HG02571 (cell line): ENCODE measurements at regions not wholly inside any gene's neighbourhood (a gene's known extent, or its start where the extent isn't known, plus 50 kb on each side); places are given as distances from the start of the nearest gene placed in this dataset.

Experiments used
- ATAC-seq: cut with Tn5 transposase; IDR thresholded peaks from one replicate; pipeline ENCODE4 v1.9.1; 2021; ENCODE audit warnings: mild to moderate bottlenecking, moderate library complexity; ENCODE audit not compliant: unreplicated experiment

DNA sequence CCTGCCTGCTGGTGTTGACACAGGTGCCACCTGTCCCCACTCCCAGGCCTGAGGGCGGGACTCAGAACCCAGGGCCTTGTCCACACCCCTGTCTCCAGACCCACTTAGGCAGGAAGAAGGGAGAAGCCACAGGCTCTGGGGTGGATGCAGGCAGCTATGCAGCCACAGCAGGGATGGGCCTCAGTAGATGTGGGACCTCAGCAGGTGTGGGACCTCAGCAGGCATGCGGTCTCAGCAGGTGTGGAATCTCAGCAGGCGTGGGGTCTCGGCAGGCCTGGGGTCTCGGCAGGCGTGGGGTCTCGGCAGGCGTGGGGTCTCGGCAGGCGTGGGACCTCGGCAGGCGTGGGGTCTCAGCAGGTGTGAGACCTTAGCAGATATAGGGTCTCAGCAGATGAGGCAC lies 118.0 kb upstream of the PITRM1 start:
- no peak for ATAC-seq

DNA sequence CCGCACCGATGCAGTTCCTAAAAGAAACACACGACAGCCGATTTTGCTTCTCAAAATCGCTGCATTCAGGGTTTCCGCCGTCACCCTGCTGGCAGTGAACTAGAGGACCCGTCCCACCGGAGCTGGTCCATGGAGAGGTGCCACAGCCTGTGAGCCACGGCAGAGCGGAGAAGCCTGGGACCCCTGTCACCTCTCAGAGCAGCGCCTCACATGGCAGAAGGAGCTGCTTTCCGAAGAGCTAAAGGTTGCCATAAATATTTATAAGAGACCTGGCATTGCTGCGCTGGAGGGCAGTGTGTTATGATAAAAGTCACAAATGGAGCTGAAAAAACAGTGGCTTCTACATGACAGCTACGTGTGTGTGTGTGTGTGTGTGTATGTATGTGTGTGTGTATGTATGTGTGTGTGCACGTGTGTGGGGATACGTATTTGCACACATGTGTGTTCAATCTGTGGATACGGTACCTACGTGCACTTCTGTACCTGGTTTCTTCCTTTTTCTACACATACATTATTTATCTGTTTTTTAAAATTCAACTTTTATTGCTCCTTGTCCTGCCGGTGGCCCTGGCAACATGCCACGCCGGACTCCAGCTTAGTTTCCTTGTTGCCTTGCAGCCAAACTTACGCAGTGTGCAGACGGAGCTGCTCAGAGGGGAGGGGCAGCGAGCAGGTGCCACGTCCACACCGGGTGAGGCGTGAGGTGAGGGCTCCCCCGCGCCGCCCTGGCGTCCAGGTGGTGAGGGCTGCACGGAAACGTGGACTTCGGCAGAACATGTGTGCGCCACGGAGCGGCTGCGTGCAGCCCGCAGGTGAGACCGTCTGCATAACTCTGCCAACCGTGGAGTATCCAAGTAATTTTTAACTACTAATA lies 115.2 kb upstream of the PITRM1 start:
- no peak for ATAC-seq

DNA sequence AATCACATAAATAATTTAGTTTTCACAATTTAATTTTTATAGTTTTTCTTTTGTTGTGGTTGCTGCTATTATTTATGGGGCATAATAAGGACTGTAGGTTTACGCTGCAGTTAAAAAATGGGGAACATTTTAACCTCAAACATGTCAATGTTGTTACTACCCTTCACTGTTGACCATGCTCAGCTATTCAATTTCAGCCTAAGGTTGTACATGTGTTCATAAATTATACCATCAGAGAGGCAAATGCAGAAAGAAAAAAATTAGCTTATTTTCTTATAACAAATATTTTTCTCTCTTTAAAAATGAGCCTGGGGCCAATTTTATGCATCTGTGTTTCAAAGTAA lies 110.1 kb upstream of the PITRM1 start:
- ATAC-seq = no peak

DNA sequence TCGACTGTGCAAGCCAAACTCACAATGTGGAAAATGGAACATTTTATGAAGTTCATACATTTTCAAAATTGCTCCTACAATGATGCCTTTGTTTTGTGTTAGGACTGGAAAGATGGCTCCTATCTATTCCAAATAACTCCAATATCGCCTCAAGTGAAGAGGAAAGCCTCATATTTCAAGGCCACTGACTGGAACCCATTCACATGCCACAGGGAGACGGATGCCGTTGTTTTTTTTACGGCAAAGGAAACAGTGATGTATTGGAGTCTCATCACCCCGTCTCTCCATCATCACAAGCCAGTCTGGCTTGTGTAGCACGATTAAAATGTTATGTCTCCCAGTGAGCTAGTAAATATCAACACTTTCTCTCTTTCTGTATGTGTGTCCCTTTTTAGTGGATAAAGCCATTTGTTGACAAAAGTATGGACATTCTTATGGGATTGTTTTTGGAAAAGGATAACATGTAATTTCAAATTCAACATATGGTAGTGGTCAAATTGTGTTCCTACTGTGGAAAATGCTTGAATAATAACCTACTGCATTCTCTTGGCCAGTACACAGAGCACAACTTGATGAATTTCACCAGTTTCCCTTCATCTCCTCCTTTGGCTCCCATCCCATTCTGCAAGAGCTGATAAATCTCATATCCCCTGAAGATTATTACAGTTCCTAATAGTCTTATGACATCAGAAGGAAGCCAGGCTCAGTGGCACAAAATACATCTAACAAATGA lies 109.5 kb upstream of the PITRM1 start:
- no peak for ATAC-seq

- ATAC-seq = no peak
These were observed 106.2 kb upstream of the PITRM1 start for GRCh38 chr10:3278771-3279170.

DNA sequence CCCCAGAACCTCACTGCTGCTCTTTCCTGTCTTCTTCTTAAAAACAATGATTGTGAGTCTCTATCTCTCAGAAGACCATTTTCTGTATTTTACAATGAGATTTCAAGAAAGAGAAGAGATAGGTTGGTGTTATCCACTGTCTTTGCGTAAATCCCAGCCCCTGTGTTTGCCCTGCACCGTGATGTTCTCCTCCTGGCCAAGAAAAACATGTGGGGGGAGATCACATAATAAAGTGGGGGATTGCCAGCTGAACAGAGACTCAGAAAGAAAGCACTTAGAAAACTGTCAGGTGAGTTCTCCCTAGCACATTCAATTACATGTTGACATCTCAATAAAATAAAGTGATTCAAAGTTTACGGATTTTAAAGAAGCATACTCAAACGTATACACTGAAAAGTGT lies 105.0 kb upstream of the PITRM1 start:
- ATAC-seq = no peak

- no peak for ATAC-seq
These were observed 101.8 kb upstream of the PITRM1 start for GRCh38 chr10:3274414-3274813.

DNA sequence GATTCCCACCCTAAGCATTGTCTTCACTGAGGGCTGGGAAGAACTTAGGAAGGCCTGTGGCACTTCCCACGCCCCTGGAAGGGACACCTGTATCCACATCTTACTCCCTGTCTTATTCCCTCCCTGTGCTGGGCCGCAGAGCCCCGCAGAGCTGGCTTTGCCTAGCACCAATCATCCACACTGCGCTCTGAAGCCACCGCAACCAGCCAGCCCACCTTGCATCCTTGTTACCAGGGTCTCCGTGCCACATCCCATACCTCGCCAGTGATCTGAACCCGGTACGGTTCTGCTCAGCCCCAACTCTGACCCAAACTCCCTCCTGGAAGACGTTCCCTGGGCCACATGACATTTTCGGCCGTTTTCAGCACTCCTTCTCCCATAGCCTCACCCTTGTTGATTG lies 101.4 kb upstream of the PITRM1 start:
- no peak for ATAC-seq

GRCh38 chr10:3272300-3272699 lies 99.7 kb upstream of the PITRM1 start:
- no peak for ATAC-seq

DNA sequence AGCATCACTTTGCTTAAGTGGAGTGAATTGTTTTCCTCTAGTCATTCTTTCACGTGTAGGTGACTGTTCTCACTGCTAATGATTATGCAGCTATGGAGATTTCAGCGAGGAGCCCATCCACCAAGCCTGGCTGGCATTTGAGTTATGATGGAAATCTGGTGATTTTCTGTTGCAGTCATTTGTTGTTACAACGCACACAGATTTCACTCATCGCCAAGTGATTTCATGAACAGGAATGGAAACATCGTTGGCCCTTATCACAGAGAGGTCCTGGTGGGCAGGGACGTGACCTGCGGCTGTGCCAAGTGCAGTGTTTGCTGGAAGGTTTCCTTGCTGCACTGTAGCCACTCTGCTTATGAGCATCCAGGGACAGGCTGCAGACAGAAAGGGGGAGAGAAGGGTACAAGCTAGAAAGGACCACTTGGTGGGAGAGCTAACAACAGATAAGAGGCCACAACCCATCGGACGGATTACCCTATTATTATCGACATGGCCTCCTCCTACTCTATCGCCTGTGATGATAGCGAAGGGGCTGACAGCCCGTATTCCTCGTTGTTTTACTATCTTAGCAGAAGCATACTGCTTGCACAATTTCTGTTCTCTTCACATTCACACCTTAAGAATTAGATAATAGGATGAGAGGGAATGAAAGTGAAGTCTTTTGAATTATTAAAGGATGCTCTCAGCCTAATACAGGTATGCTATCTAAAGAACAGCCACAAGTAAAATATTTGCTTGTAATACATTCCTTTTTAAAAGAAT lies 99.0 kb upstream of the PITRM1 start:
- ATAC-seq = no peak

GRCh38 chr10:3270577-3271316 lies 98.2 kb upstream of the PITRM1 start:
- ATAC-seq = no peak

DNA sequence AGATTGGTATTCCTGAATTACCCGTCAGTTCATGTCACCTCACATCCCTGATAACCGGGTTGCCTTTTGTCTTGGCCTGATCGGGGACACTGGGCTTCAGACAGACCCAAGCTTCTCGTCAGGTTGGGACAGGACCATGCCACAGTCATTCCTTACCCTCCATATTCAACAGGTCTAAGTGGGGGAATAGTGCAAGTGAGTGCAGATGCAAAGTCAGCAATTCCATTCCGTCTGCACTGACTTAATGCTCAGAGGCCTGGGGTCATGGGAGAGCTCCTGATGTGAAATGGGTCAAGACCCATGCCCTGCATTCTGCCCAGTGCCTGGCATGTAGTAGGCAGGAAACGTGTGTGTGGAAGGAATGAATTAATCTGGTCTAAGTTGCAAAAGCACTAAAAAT lies 95.4 kb upstream of the PITRM1 start:
- ATAC-seq = no peak

DNA sequence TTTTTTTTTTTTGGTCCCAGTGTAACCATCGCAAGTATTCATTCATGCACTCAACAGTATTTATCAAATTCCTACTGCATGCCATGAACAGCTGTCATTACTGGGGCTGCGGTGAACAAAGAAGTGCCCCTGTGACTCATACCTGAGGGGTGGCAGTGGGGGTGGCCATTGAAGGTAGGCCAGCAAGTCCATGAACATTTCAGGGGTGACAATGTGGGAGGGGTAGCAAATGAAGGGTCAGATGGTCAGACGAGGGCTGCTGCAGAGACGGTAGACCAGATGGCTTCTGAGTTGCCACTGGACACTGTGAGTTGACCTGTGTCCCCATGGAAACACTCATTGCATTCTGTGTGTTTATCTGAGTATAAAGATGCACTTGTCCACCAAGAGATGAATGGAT lies 92.5 kb upstream of the PITRM1 start:
- no peak for ATAC-seq

GRCh38 chr10:3264161-3264761 lies 91.7 kb upstream of the PITRM1 start:
- ATAC-seq = no peak

GRCh38 chr10:3263747-3264146 lies 91.2 kb upstream of the PITRM1 start:
- ATAC-seq = no peak

- no peak for ATAC-seq
These were observed 90.5 kb upstream of the PITRM1 start for GRCh38 chr10:3263082-3263481.

- no peak for ATAC-seq
These were observed 89.3 kb upstream of the PITRM1 start for GRCh38 chr10:3261921-3262320.

DNA sequence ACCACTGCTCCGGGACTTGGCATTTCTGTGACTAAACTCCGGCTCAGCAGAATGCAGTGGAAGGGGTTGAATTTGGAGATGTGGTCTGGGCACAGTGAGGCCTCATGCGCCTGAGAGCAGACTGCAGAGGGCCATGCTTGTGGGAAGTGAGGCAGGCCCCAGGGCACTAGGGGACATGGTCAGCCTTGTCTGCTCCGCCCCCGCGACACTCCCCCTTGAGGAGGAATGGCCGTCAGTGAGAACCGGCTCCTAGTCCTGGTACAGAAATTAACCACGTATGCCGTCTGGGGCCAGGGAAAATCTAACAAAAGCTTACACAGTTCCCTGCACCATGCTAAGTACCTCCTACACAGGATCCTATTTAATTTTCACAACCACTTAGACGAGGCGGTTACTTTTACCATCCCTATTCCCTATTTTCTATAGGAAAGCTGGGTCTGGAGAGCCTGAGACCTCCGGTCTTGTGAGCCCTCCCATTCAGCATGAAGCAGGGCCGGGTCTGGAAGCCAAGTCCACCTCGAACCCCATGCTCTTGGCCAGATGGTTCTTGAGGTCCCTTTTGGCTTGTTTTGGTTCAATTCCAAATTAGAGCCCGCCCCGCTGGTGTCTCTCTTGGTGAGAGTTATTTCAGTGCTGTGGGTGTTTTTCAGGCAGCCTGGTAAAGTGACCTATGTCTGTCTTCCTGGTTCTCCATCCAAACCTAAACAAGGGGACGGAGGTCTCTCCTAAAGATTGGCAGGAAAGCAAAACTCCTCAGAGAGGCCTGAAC lies 87.7 kb upstream of the PITRM1 start:
- no peak for ATAC-seq

DNA sequence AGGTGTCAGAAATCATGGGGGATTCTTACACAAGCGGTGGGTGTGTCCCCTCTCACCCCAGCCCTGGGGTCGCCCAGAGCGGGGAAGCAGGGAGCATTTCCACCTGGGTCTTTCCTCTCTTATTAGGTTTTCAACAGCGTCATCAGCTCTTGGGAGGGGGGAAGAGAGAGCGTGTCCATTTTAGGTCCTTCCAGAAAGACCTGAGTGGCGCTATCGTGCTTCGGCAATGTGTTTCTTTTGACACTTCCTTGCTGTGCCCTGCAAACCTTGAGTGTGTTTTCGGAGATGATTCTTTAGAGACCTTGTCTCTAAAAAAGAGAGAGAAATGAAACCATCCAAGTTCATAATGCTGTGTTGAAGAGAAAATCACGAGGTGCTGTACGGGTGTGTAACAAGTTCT lies 86.9 kb upstream of the PITRM1 start:
- ATAC-seq = no peak

DNA sequence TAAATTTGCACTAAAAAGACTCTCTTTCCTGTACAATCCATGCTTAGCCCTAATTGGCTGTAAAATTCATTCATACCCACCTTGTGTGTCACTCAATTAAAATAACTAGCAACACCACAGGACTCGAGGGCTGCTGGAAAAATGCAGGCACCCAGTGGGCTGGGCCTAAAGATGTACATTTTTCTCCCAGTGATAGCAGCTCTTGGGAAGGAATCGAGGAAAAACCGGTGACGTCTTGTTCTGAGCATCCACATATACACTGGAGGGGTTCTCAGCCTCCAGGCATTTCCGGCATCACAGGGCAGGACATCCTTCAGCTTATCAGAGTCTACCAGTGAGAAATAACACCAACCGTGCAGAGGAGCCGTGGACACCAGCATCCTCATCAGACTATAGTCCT lies 85.8 kb upstream of the PITRM1 start:
- no peak for ATAC-seq
